HUDEP-2 (cell line): ENCODE measurements at regions not wholly inside any gene's neighbourhood (a gene's known extent, or its start where the extent isn't known, plus 50 kb on each side); places are given as distances from the start of the nearest gene placed in this dataset.
"Not testable (repeated sequence)": the region's sequence is repeated elsewhere in the genome, so short reads cannot be mapped to it uniquely, and the experiment has no call there.

Experiments
- DNase-seq, 76 experiments: peaks; one replicate each; lab custom pipeline; 2025; ENCODE audit not compliant: unreplicated experiment in 76 of 76; lab: John Stamatoyannopoulos, UW

GRCh38 chr3:168678730-168679129, 583.0 kb upstream of the GOLIM4 start:
- DNase-seq, result no peak

DNA sequence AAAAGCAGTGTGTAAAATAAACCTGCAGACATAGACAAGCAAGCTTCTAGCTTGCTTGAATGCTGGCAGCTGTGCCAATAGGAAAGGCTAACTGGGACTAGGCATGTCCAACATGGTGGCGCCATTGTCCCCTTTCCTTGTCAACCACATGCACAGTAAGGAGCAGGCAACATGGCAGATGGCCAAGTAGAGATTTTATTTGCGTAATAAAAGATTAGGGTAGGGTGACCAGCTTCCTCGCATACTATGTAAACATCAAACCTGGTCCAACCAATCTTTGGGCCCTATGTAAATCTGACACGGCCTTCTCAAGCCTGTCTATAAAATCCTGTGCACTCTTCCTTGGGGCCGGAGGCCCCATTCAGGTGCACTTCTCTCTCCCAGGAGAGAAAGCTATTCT, 575.4 kb upstream of the GOLIM4 start:
- DNase-seq, result peak in 2 of 76 experiments; percentile 1 to 3

DNA sequence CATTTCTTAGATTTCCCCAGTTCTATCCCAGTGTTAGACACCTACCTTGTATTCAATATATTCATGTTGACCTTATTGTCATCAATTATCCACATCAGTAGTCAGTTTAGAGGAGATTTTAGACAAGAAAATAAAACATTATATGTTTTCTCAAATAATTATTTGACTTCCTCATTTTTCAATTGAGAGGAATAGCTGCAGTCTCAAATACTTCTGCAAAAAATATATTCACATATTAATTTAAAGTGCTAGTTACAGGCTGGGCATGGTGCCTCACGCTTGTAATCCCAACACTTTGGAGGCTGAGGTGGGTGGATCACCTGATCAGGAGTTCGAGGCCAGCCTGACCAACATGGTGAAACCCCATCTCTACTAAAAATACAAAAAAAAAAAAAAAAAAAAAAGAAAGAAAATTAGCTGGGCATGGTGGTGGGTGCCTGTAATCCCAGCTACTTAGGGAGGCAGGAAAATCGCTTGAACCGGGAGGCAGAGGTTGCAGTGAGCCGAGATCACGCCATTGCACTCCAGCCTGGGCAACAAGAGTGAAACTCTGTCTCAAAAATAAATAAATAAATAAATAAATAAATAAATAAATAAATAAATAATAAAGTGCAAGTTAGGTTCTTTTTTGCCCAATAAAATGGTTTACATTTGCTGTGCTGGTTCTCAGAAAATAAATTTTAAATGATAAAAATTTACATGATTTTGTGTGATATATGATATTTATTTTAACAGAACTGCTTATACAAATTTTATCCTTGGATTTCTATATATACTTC, 565.3 kb upstream of the GOLIM4 start:
- not testable (repeated sequence) for DNase-seq

DNA sequence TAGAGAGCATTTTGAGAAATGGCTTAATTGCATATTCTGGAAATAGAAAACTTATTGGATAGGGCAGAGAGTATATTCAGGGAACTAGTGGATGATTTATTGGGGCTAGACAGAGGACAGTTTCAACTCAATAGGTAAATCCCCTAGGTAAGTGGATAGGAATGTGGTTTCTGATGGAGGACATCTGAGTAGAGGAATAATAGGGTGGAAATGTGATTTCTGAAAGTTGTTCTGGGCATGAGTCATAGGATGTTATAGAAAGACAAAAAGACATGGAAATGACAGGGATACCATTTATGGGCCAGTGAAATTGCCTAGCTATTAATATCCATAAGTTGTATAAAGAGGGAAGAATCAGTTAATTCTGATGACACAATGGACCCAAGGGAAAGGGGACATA, 563.3 kb upstream of the GOLIM4 start:
- DNase-seq, result no peak

- DNase-seq, result no peak
Observed at GRCh38 chr3:168655611-168656010, 559.9 kb upstream of the GOLIM4 start.

- no peak for DNase-seq
Observed at GRCh38 chr3:168654700-168655099, 559.0 kb upstream of the GOLIM4 start.

DNA sequence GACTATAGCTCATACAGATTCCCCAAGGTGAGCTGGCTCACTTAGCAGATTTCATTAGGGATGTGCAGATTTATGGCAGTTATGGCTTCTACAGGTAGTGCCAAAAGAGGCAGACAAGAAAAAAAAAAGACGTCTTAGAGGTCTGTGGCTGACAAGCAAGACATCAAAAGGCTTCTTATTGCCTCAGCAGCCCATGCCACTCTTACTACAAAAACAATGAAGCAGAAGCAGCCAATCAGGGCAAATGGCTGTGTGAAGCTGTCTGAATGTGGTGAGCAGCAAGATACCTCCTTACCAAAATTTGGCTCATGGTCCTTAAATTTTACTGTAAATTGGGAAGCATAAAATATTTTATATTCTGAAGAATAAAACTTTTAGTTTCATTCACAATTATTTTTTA, 557.5 kb upstream of the GOLIM4 start:
- no peak for DNase-seq

GRCh38 chr3:168648321-168648720, 552.6 kb upstream of the GOLIM4 start:
- DNase-seq, result no peak

DNA sequence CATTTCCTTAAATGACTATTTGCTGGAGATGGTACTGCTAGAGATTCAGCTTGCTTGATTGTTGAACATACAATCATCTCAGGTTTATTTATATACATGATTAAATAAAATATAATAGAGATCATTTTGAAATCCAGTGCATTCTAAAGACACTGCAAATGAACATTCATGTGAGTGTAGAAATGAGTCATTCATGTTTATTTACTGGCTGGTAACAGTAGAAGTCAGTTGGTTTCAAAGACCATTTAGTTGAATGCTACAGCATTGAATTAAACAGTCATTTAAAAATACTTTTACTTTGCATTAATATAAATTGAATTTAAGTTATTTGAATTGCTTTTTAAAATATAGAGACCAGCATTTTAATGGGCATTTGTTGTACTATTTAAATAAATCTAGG, 551.9 kb upstream of the GOLIM4 start:
- DNase-seq, result no peak

DNA sequence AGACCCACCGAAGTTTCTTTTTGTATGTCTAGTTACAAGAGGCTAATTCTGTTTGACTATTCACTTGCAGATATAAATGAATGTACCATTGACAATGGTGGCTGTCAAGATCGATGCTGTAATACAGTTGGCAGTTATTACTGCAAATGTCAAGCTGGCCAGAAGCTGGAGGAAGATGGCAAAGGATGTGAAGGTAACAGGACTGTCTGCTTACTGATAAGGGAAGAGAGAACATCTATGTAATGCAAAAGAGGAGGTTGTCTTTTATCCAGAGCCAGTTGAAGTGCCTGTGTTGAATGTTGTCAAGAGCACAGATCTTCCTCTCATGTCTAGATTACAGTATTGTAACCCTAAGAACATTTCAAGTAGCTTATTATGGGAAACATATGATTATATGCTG, 549.5 kb upstream of the GOLIM4 start:
- peak in 30 of 76 experiments; percentile 2 to 76 (median 22) for DNase-seq

DNA sequence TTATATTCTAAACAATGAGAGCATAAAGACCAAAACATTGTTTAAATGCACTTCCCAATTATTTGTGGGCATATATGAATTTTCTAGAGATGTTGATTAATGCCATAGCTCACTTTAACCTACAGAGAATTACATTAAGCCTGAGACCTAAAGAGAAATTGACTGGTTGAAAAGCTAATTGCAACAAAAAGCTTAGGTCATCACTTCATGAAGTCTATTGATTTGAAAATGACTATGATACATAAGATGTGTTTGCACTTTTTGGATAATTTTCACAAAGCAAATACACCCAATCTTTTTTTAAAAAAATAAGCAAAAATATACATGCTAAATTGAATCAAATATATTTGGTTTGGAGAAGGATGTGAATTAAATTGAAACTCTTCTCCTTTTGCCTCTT, 532.8 kb upstream of the GOLIM4 start:
- DNase-seq, result no peak

DNA sequence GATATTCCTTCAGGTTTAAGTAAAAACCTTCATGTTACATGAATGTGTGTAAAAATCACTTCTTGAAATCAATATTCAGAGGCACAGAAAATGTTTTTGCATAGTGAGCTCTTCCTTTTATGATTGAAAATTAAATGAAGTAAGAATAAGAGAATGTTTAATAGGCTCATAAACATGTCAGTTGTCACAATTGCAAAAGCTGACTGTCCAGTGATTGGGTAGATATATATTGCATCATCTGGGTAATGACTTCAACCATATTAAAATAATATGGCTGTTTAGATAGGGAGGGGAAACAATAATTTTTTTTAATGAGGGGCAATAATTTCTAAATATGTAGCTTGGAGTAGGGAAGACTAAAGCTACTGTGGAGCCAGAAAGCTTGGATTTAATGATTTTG, 529.8 kb upstream of the GOLIM4 start:
- DNase-seq, result no peak

DNA sequence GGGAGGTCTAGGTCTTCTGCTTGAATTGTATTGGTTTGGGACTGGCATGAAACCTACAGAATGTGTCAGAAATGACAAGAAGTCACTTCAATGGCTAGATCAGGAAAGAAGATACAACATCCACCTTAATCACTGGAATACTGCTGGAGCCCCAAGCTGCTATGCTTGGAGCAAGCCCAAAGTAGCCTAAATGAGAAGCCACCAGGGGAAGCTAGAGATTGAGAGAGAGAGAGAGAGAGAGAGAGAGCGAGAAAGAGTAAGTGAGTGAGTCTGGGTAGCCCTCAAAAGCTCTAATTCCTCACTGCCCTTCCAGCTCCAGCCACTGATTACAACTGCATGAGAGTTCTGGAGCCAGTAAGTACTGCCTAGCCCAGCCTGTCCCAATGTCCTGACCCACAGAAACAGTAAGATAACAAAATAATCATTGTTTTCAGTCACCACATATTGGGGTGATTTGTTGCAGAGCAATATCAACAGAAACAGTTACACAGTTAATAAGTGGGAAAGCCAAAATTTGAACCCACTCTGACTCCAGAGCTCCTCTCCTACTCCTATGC, 529.2 kb upstream of the GOLIM4 start:
- DNase-seq, result no peak

GRCh38 chr3:168624195-168624594, 528.5 kb upstream of the GOLIM4 start:
- no peak for DNase-seq

- no peak for DNase-seq
Observed at GRCh38 chr3:168622795-168623194, 527.1 kb upstream of the GOLIM4 start.

- DNase-seq, result peak in 18 of 76 experiments; percentile 0 to 43 (median 12)
Observed at GRCh38 chr3:168620854-168621253, 525.1 kb upstream of the GOLIM4 start.

GRCh38 chr3:168618827-168619470, 523.2 kb upstream of the GOLIM4 start:
- DNase-seq, result no peak

DNA sequence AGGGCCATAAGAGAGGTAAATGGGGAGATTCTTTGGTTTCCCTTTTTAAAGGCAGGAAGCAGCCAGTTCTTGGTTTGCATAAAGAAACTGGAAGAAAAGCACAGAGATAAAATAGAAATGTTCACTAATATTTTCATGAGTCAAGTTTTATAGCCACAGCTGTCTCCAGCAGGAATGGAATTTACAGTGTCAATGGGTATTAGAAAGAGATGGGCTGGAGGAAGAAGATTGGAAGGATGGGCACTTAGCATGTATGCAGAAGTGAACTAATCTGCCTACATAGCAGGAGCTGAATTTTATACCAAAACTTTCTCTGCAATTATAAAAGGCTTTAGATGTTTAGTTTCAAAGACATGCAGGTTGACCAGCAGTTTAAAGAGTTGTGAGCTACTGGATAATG, 521.9 kb upstream of the GOLIM4 start:
- no peak for DNase-seq

DNA sequence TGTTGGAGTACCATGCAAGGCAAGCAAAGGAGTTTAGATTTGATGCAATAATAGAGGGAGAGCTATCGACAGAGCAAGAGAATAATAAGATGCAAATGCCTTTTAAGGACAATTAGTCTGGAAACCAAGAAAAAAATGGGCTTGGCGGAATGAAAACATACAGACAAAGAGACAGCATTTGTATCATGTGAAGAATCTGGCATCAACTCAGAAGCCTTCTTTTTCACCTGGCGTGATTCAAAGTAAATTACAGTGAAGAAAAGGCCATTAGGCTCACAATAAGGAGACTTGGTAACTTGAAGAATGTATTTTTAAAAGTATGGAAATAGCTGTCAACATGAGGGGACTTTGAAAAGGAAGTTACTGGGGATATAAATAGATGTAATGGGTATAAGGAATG, 521.2 kb upstream of the GOLIM4 start:
- no peak for DNase-seq

DNA sequence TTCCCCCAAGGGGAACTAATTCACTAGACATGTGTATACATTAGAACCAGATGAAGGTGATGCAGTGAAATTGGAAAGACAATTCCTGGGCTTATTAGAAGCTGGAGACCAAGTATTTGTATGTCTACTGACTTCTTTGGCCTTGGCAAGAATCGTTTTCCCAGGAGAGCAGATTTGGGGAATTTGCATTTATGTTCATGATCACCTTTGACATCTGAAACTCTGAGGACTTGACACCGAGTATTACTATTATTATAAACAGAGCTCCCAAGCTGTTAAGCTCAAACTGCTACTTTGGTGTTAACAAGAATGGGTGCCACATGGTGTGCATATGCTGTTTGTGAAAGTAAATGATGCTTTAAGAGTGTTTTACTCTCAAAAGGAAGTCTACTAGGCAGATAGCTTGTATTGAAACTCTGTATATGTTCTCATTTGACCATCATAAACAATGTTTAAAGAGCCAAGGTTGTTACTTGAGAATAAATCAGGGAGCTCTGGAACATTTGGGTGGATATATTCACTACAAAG, 519.8 kb upstream of the GOLIM4 start:
- no peak for DNase-seq

DNA sequence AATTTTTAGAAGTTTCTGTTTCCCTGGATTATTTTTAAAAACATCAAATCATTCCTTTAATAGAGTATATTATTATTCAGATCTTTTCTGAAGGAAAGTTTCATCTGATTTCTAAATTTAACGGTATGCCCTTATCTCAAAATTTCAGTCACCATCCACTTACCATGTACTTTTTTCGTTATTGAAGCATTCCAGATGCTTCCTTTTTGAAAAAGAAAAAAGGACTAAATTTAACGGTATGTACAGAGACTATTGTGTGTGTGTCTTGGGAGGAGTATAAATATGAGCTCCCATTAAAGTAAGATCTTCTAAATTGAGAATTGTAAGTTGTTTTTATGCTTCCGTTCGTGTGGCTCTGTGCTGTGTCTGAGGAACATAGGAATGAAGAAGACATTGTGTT, 517.4 kb upstream of the GOLIM4 start:
- DNase-seq, result no peak

- DNase-seq, result no peak
Observed at GRCh38 chr3:168612671-168613070, 516.9 kb upstream of the GOLIM4 start.
